Uterus (tissue), 2 donors: ENCODE measurements at regions not wholly inside any gene's neighbourhood (a gene's known extent, or its start where the extent isn't known, plus 50 kb on each side); places are given as distances from the start of the nearest gene placed in this dataset.

Experiments
- CTCF ChIP-seq, 4 experiments: fragments of 200-600 bp in 2 of 4; fragments of 450-650 bp in 2 of 4; sonication (generic) in 2 of 4; IDR thresholded peaks; one replicate each; pipeline ENCODE4 v1.5.1; 2016 to 2019; ENCODE audit warnings: antibody characterized with exemption in 4 of 4, mild to moderate bottlenecking in 2 of 4, moderate library complexity in 1 of 4
- POLR2A ChIP-seq, 2 donors: fragments of 450-650 bp; IDR thresholded peaks; one replicate each; pipeline ENCODE4 v1.6.1; 2016; ENCODE audit warnings: antibody characterized with exemption in 2 of 2, mild to moderate bottlenecking in 1 of 2, moderate library complexity in 1 of 2

- TF ChIP-seq CTCF (IDR thresholded peaks at IDR 0.05) = no peak
- no peak for TF ChIP-seq POLR2A (IDR thresholded peaks at IDR 0.05)
These were observed 151.4 kb downstream of the KLF13 start for GRCh38 chr15:31477851-31478701.
